ENCODE measurements at regions not wholly inside any gene's neighbourhood (a gene's known extent, or its start where the extent isn't known, plus 50 kb on each side); places are given as distances from the start of the nearest gene placed in this dataset.

GRCh38 chr21:23475281-23476219 is 2131.7 kb downstream of the MRPL39 start:
- DNase-seq, result peak; percentile 4 to 16 (median 13)

GRCh38 chr21:23471877-23472276 is 2135.4 kb downstream of the MRPL39 start:
- no peak for DNase-seq

- DNase-seq, result no peak
These were observed 2143.9 kb downstream of the MRPL39 start for GRCh38 chr21:23463365-23463764.

GRCh38 chr21:23455676-23456075 is 2151.6 kb downstream of the MRPL39 start:
- no peak for DNase-seq

GRCh38 chr21:23452384-23453083 is 2154.7 kb downstream of the MRPL39 start:
- DNase-seq, result no peak

GRCh38 chr21:23445307-23445706 is 2162.0 kb downstream of the MRPL39 start:
- no peak for DNase-seq

GRCh38 chr21:23438081-23438480 is 2169.2 kb downstream of the MRPL39 start:
- DNase-seq, result no peak

- peak in 1 of 3 donors; percentile 15 for DNase-seq
These were observed 2204.3 kb downstream of the MRPL39 start for GRCh38 chr21:23402929-23403520.

GRCh38 chr21:23401278-23401677 is 2206.0 kb downstream of the MRPL39 start:
- no peak for DNase-seq

- DNase-seq, result no peak
These were observed 2208.6 kb downstream of the MRPL39 start for GRCh38 chr21:23398726-23399125.

- no peak for DNase-seq
These were observed 2212.8 kb downstream of the MRPL39 start for GRCh38 chr21:23394458-23394857.

- DNase-seq, result no peak
These were observed 2222.6 kb downstream of the MRPL39 start for GRCh38 chr21:23384679-23385078.

- no peak for DNase-seq
These were observed 2233.1 kb downstream of the MRPL39 start for GRCh38 chr21:23374155-23374554.

GRCh38 chr21:23356905-23357304 is 2250.4 kb downstream of the MRPL39 start:
- DNase-seq, result no peak

GRCh38 chr21:23316190-23316589 is 2291.1 kb downstream of the MRPL39 start:
- DNase-seq, result no peak

GRCh38 chr21:23308741-23309140 is 2298.5 kb downstream of the MRPL39 start:
- no peak for DNase-seq

- DNase-seq, result no peak
These were observed 2300.2 kb downstream of the MRPL39 start for GRCh38 chr21:23307065-23307464.

GRCh38 chr21:23292292-23292691 is 2294.1 kb downstream of the NCAM2 start:
- no peak for DNase-seq

- DNase-seq, result no peak
These were observed 2283.7 kb downstream of the NCAM2 start for GRCh38 chr21:23281917-23282316.

GRCh38 chr21:23249760-23250159 is 2251.6 kb downstream of the NCAM2 start:
- no peak for DNase-seq

GRCh38 chr21:23247334-23247733 is 2249.1 kb downstream of the NCAM2 start:
- DNase-seq, result no peak

GRCh38 chr21:23245255-23245654 is 2247.0 kb downstream of the NCAM2 start:
- no peak for DNase-seq

- DNase-seq, result no peak
These were observed 2225.7 kb downstream of the NCAM2 start for GRCh38 chr21:23223882-23224281.

Measured in muscle of back (tissue), 3 donors.